WERI-Rb-1 (cell line): ENCODE measurements at regions not wholly inside any gene's neighbourhood (a gene's known extent, or its start where the extent isn't known, plus 50 kb on each side); places are given as distances from the start of the nearest gene placed in this dataset.

ENCODE experiments used
- DNase-seq: peaks from one replicate; pipeline ENCODE4 v3.0.0-alpha.2; 2020
- H3K27ac ChIP-seq: fragments of 250-450 bp; sonication (Bioruptor Pico); 2 replicates; pipeline ENCODE4 v1.5.1; 2020; ENCODE audit warnings: mild to moderate bottlenecking, moderate library complexity
- H3K27me3 ChIP-seq: fragments of 250-450 bp; sonication (Bioruptor Pico); 2 replicates; pipeline ENCODE4 v1.5.1; 2021; ENCODE audit warnings: mild to moderate bottlenecking, low read depth, moderate library complexity; ENCODE audit not compliant: insufficient read depth, severe bottlenecking
- H3K36me3 ChIP-seq: fragments of 250-450 bp; sonication (Bioruptor Pico); 2 replicates; pipeline ENCODE4 v1.5.1; 2020; ENCODE audit warnings: mild to moderate bottlenecking, moderate library complexity
- H3K4me3 ChIP-seq: 2 replicates; pipeline ENCODE4 v1.5.1; 2011; ENCODE audit warnings: low read depth, mild to moderate bottlenecking, control low read depth, low read length
- H3K9me3 ChIP-seq: fragments of 250-450 bp; sonication (Bioruptor Pico); 2 replicates; pipeline ENCODE4 v1.5.1; 2021; ENCODE audit warnings: mild to moderate bottlenecking, moderate library complexity; ENCODE audit not compliant: severe bottlenecking
- TF ChIP-seq, protein P1 (sequence below): IDR thresholded peaks from 2 replicates; pipeline ENCODE4 v1.5.1; 2011; ENCODE audit warnings: low read depth, mild to moderate bottlenecking, control low read depth, inconsistent platforms, low read length

DNA sequence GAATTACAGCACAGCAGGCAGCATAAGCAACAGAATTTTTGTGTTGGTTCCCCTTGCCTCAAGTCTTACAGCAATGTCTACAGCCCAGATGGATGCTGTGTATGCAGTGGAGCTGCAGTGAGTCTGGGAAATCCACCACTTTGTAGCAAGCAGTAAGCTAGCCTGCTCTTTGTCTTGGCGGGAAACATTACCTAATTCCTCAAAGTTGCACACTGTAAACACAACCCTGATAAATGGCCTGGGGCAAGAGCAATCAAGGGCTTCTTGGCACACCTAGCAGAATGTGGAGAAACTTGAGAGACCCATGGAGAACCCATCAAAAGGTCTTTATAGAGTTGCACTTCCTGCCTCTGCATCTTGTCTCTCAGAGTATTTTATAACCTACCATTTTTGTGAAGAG is 102.0 kb upstream of the FOXP2 start:
- Histone ChIP-seq H3K27me3 (no peaks in the 10 kb centered on the region), H3K27ac (no peak overlapping the region), H3K36me3 (no peaks in the 10 kb centered on the region), H3K4me3 (no peak overlapping the region), H3K9me3 (no peaks in the 10 kb centered on the region)
- DNase-seq, result no peak
- TF ChIP-seq, protein P1, sequence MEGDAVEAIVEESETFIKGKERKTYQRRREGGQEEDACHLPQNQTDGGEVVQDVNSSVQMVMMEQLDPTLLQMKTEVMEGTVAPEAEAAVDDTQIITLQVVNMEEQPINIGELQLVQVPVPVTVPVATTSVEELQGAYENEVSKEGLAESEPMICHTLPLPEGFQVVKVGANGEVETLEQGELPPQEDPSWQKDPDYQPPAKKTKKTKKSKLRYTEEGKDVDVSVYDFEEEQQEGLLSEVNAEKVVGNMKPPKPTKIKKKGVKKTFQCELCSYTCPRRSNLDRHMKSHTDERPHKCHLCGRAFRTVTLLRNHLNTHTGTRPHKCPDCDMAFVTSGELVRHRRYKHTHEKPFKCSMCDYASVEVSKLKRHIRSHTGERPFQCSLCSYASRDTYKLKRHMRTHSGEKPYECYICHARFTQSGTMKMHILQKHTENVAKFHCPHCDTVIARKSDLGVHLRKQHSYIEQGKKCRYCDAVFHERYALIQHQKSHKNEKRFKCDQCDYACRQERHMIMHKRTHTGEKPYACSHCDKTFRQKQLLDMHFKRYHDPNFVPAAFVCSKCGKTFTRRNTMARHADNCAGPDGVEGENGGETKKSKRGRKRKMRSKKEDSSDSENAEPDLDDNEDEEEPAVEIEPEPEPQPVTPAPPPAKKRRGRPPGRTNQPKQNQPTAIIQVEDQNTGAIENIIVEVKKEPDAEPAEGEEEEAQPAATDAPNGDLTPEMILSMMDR, result no peak

DNA sequence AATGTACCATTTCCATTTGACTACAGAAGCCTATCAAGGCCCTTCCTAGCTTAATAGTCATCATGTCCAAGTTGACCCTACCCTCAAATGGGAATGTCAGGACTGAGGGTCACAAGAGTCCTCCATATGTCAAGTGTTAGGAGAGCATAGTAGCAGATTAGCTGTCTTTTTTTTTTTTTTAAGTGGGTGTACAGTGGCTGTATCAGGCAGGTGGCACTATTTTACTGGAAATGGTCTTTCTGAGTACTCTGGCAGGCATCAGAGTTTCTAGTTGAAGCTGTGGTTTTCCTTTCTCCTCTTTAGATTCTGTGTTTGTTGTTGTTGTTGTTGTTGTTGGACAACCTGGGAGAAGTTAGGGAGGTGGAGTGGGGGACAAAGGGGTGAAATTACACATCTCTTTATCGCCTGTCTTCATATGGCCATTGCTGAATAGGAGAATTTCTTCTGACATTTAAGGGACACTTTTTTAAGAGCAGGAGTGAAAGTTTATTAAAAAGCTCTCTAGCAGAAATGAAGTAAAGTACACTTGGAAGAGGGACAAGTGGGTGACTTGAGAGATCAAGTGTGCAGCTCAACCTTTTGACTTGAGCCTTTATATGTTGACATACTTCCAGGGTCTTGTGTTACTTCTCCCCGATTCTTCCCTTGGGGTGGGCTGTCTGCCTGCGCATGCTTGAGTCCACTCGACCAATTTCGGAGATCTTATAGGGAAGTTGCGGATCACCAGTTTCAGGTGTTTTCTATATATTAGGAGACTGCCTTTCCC is 104.1 kb upstream of the FOXP2 start:
- TF ChIP-seq, protein P1, result no peak; the same call in 1 of the 2 replicates
- no peaks in the 10 kb centered on the region for H3K27me3 ChIP-seq
- H3K4me3 ChIP-seq, result no peak overlapping the region
- no peaks in the 10 kb centered on the region for H3K36me3 ChIP-seq
- DNase-seq, result no peak
- H3K9me3 ChIP-seq, result no peaks in the 10 kb centered on the region
- H3K27ac ChIP-seq, result no peak overlapping the region

DNA sequence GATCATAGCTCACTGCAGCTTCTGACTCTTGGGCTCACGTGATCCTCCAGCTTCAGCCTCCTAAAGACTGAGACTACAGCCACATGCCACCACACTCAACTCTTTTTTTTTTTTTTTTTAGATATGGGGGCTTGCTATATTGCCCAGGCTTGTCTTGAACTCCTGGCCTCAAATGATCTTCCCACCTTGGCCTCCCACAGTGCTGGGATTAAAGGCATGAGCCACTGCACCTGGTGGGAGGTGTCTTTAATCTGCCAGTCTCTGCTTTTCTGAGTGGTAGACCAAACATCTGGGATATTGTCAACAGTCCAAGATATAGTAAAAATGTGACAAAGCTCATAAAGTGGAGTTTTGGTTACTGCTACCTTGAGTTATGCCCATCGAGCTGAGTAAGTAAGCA is 104.9 kb upstream of the FOXP2 start:
- DNase-seq, result no peak

DNA sequence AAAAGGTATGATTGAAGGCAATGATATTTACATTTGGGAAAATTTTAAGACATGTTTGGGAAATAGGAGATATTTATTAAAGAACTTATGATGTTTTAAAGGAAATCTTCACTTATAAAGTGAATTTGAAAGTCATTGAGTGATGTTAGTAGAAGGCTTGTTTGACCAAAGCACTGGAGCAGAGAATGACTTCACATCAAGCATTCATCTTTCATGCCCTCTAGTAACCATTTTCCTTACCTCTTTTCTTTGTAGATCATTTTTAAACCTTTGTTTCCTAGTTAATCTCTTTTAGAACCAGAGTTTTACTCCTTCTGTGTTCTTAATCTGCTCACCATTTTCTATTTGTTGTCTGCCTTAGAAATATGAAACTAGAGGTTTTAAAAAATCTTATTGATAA is 111.3 kb upstream of the FOXP2 start:
- Histone ChIP-seq H3K9me3 (no peaks in the 10 kb centered on the region), H3K36me3 (no peaks in the 10 kb centered on the region), H3K27me3 (no peaks in the 10 kb centered on the region), H3K4me3 (no peak overlapping the region), H3K27ac (no peak overlapping the region)
- no peak for DNase-seq
- TF ChIP-seq, protein P1, result no peak

More for the DNA sequence above, 104.9 kb upstream of the FOXP2 start:
- Histone ChIP-seq H3K27ac (no peak overlapping the region), H3K27me3 (no peaks in the 10 kb centered on the region), H3K9me3 (no peaks in the 10 kb centered on the region), H3K4me3 (no peak overlapping the region), H3K36me3 (no peaks in the 10 kb centered on the region)
- TF ChIP-seq, protein P1, result no peak

DNA sequence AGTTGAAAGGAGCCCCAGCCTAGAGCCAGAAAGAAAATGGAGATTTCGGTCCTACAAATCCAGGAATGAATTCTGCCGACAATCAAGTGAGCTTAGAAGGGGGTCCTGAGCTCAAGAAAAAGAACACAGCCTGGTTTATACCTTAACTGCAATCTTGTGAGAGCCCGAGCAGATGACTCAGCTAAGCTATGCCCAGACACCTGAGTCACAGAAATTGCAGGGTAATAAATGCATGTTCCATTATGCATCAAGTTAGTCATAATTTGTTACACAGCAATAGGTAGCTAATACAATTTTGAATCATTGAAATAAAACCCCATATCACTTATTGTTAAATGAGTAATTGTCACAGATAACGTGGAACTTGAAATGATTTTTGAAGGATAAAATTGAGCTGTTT is 111.8 kb upstream of the FOXP2 start:
- Histone ChIP-seq H3K36me3 (no peaks in the 10 kb centered on the region), H3K9me3 (no peaks in the 10 kb centered on the region), H3K27ac (no peak overlapping the region), H3K27me3 (no peaks in the 10 kb centered on the region), H3K4me3 (no peak overlapping the region)
- TF ChIP-seq, protein P1, result no peak
- DNase-seq, result no peak

DNA sequence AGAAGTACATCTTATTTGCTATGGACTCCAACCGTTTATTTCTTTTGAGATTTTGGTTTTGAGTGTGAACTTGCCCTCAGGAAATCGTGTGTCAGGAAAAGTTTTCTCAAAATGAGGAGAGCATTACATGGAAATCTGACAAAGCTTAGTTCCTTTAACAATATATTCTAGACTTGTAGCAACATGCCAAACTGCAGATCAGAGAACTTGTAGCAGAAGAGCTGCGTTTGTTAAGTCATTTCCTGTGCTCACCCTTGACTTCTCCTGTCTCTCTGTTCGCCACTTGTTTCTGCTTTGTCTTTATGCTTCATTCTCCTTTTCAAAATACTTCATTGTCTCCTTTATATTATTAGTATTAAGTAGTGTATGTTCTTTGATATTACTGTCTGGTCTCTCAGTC is 116.6 kb upstream of the FOXP2 start:
- Histone ChIP-seq H3K27me3 (no peaks in the 10 kb centered on the region), H3K27ac (no peak overlapping the region), H3K9me3 (no peaks in the 10 kb centered on the region), H3K4me3 (no peak overlapping the region), H3K36me3 (no peaks in the 10 kb centered on the region)
- TF ChIP-seq, protein P1, result no peak
- DNase-seq, result no peak
